A673 (cell line): ENCODE measurements at regions not wholly inside any gene's neighbourhood (a gene's known extent, or its start where the extent isn't known, plus 50 kb on each side); places are given as distances from the start of the nearest gene placed in this dataset.

Source experiments
- EZH2 ChIP-seq: fragments of 200-600 bp; sonication (generic); IDR thresholded peaks from 2 replicates; pipeline ENCODE4 v1.6.1; 2017; ENCODE audit warnings: borderline replicate concordance, low read depth, mild to moderate bottlenecking, mixed read lengths, antibody characterized with exemption, low read length; ENCODE audit not compliant: poor library complexity, severe bottlenecking
- TF ChIP-seq, protein P1 (sequence below): fragments of 300-800, 200-600 bp; sonication (generic); conservative IDR thresholded peaks from 2 replicates; pipeline ENCODE4 v1.5.1; 2017; ENCODE audit warnings: low read depth, mild to moderate bottlenecking, antibody characterized with exemption, low read length, moderate library complexity, mixed read lengths

DNA sequence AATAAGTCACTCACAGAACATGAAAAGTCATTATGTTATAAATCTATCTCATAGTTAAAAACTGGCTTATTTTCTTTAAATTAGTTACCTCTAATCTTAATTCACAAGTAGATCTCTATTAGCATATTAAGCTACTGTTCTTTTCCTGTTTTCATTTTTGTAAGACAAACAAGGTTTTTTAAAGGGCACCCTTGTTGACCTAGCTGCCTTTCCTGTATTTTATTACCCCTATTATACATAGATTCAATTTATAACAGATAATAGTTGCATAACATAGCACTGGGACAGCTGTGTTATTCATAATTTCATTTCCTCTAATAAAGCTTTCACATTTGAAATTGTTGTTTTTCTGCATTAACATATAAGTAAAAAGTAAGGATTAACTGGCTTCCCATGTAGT, 1500.7 kb upstream of the FLRT2 start:
- TF ChIP-seq, protein P1, sequence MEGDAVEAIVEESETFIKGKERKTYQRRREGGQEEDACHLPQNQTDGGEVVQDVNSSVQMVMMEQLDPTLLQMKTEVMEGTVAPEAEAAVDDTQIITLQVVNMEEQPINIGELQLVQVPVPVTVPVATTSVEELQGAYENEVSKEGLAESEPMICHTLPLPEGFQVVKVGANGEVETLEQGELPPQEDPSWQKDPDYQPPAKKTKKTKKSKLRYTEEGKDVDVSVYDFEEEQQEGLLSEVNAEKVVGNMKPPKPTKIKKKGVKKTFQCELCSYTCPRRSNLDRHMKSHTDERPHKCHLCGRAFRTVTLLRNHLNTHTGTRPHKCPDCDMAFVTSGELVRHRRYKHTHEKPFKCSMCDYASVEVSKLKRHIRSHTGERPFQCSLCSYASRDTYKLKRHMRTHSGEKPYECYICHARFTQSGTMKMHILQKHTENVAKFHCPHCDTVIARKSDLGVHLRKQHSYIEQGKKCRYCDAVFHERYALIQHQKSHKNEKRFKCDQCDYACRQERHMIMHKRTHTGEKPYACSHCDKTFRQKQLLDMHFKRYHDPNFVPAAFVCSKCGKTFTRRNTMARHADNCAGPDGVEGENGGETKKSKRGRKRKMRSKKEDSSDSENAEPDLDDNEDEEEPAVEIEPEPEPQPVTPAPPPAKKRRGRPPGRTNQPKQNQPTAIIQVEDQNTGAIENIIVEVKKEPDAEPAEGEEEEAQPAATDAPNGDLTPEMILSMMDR = no peak
- no peak for TF ChIP-seq EZH2
